ENCODE measurements at regions not wholly inside any gene's neighbourhood (a gene's known extent, or its start where the extent isn't known, plus 50 kb on each side); places are given as distances from the start of the nearest gene placed in this dataset.

DNA sequence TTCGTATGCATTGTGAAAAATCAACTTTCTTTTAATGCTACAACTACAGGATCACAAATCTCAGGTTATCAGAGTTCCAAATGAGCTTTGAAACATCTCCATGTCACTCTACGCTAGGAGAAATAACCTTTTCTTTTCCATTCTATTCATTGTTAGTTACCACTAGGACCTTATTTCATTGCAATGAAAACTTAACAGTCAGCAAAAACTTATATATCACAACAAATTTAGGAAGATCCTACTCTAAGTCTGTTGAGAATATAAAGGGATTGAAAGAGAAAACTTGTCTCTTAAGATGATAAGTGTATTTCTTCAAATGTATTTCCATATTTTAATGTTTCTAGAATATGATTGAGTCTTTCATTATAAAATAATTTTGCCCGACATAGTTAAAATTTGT is 539.1 kb downstream of the TMTC2 start:
- TF ChIP-seq, protein P1, sequence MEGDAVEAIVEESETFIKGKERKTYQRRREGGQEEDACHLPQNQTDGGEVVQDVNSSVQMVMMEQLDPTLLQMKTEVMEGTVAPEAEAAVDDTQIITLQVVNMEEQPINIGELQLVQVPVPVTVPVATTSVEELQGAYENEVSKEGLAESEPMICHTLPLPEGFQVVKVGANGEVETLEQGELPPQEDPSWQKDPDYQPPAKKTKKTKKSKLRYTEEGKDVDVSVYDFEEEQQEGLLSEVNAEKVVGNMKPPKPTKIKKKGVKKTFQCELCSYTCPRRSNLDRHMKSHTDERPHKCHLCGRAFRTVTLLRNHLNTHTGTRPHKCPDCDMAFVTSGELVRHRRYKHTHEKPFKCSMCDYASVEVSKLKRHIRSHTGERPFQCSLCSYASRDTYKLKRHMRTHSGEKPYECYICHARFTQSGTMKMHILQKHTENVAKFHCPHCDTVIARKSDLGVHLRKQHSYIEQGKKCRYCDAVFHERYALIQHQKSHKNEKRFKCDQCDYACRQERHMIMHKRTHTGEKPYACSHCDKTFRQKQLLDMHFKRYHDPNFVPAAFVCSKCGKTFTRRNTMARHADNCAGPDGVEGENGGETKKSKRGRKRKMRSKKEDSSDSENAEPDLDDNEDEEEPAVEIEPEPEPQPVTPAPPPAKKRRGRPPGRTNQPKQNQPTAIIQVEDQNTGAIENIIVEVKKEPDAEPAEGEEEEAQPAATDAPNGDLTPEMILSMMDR (optimal IDR thresholded peaks at IDR 0.05 in 1 of 3, IDR thresholded peaks at IDR 0.05 in 1 of 3, conservative IDR thresholded peaks at IDR 0.05 in 1 of 3; ENCODE audit: extremely low read depth in 1 of 3, insufficient read depth in 2 of 3, low read length in 3 of 3): no peak
- TF ChIP-seq EZH2 (IDR thresholded peaks at IDR 0.05; ENCODE audit: low read length): no peak

All from keratinocyte (primary cell).